DND-41 (cell line): ENCODE measurements at regions not wholly inside any gene's neighbourhood (a gene's known extent, or its start where the extent isn't known, plus 50 kb on each side); places are given as distances from the start of the nearest gene placed in this dataset.

Experiments used
- CTCF ChIP-seq: IDR thresholded peaks from 2 replicates; pipeline ENCODE4 v1.5.1; 2012; ENCODE audit warnings: borderline replicate concordance, low read length, moderate library complexity, mild to moderate bottlenecking; ENCODE audit not compliant: poor library complexity, severe bottlenecking; ENCODE audit errors: extremely low read depth
- EZH2 ChIP-seq: IDR thresholded peaks from 3 replicates; pipeline ENCODE4 v1.6.1; 2012; ENCODE audit warnings: borderline replicate concordance, low read depth, mild to moderate bottlenecking, moderate library complexity, low read length, inconsistent platforms; ENCODE audit not compliant: severe bottlenecking

GRCh38 chr1:87714278-87714677 lies 385.6 kb downstream of the LMO4 start:
- no peak for TF ChIP-seq CTCF
- no peak for TF ChIP-seq EZH2
